OCI-LY1 (cell line): ENCODE measurements at regions not wholly inside any gene's neighbourhood (a gene's known extent, or its start where the extent isn't known, plus 50 kb on each side); places are given as distances from the start of the nearest gene placed in this dataset.

Source experiments
- H2AFZ ChIP-seq: fragments of 200-600 bp; sonication (generic), shearing (Covaris generic); 2 replicates; pipeline ENCODE4 v1.6.0; 2014; ENCODE audit warnings: antibody characterized with exemption, mild to moderate bottlenecking, low read length
- H3F3A ChIP-seq: fragments of 200-600 bp; sonication (generic), shearing (Covaris generic); 2 replicates; pipeline ENCODE4 v1.6.0; 2014; ENCODE audit warnings: mild to moderate bottlenecking, antibody characterized with exemption, low read length, moderate library complexity; ENCODE audit not compliant: insufficient read depth
- H3K27ac ChIP-seq: fragments of 200-600 bp; sonication (generic); 2 replicates; pipeline ENCODE4 v1.5.1; 2014; ENCODE audit warnings: low read length, mixed run types, mild to moderate bottlenecking, low read depth; ENCODE audit not compliant: poor library complexity, severe bottlenecking
- H3K27me3 ChIP-seq: fragments of 200-600 bp; sonication (generic); 2 replicates; pipeline ENCODE4 v1.6.0; 2014; ENCODE audit warnings: antibody characterized with exemption, mild to moderate bottlenecking, low read length, moderate library complexity; ENCODE audit not compliant: insufficient read depth
- H3K36me3 ChIP-seq: fragments of 200-600 bp; sonication (generic); 2 replicates; pipeline ENCODE4 v1.6.1; 2014; ENCODE audit warnings: mild to moderate bottlenecking, antibody characterized with exemption, low read length, moderate library complexity, mixed read lengths; ENCODE audit not compliant: insufficient read depth
- H3K4me1 ChIP-seq: fragments of 200-600 bp; sonication (generic); 2 replicates; pipeline ENCODE4 v1.5.1; 2014; ENCODE audit warnings: mild to moderate bottlenecking, low read length, moderate library complexity; ENCODE audit not compliant: insufficient read depth, severe bottlenecking
- H3K4me2 ChIP-seq: fragments of 200-600 bp; sonication (generic), shearing (Covaris generic); 2 replicates; pipeline ENCODE4 v1.6.1; 2014; ENCODE audit warnings: low read length
- H3K4me3 ChIP-seq: fragments of 200-600 bp; sonication (generic); 2 replicates; pipeline ENCODE4 v1.5.1; 2014; ENCODE audit warnings: low read length, low read depth, mild to moderate bottlenecking, mixed read lengths; ENCODE audit not compliant: poor library complexity, severe bottlenecking
- H3K79me2 ChIP-seq: fragments of 200-600 bp; shearing (Covaris generic); 2 replicates; pipeline ENCODE4 v1.6.1; 2016; ENCODE audit warnings: mixed run types, low read length, mixed read lengths; ENCODE audit not compliant: insufficient read depth
- H3K9ac ChIP-seq: fragments of 200-600 bp; sonication (generic), shearing (Covaris generic); 2 replicates; pipeline ENCODE4 v1.6.1; 2014; ENCODE audit warnings: mild to moderate bottlenecking, low read length, mixed read lengths
- H3K9me2 ChIP-seq: fragments of 200-600 bp; sonication (generic), shearing (Covaris generic); 2 replicates; pipeline ENCODE4 v1.6.1; 2014; ENCODE audit warnings: low read depth, mild to moderate bottlenecking, low read length, mixed read lengths
- H3K9me3 ChIP-seq: fragments of 200-600 bp; shearing (Covaris generic); 2 replicates; pipeline ENCODE4 v1.6.1; 2014; ENCODE audit warnings: low read length, mixed read lengths
- H4K20me1 ChIP-seq: fragments of 200-600 bp; sonication (generic), shearing (Covaris generic); 2 replicates; pipeline ENCODE4 v1.6.0; 2016; ENCODE audit warnings: mild to moderate bottlenecking, low read length; ENCODE audit not compliant: insufficient read depth
- CTCF ChIP-seq: fragments of 200-600 bp; sonication (generic), shearing (Covaris generic); IDR thresholded peaks from 2 replicates; pipeline ENCODE4 v1.5.1; 2017; ENCODE audit warnings: mild to moderate bottlenecking, antibody characterized with exemption, low read length, moderate library complexity, mixed read lengths
- EZH2 ChIP-seq: fragments of 200-600 bp; sonication (generic), shearing (Covaris generic); IDR thresholded peaks from 2 replicates; pipeline ENCODE4 v1.8.0; 2017; ENCODE audit warnings: borderline replicate concordance, mixed run types, mild to moderate bottlenecking, antibody characterized with exemption, low read length, moderate library complexity, mixed read lengths

DNA sequence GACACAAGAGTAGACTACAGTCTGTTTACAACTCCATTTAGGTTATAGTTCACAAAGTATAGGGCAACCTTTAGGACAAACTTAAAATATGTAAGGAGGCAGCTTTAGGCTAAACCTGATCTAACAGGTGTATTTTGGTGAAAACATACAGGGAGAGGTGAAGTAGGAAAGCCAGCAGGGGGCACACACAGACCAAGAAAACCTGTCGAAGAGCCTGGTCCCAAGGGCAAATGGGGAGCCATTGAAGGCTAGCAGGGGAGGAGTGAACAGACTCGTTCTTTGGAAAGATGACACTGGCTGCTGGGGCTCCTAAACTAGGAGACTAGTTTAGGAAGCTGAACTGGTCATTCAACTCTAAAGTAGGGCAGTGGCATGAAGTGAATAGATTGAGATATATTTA is 138.8 kb upstream of the WSCD2 start:
- Histone ChIP-seq H3K79me2 (no peaks in the 10 kb centered on the region), H3K4me1 (no peaks in the 10 kb centered on the region), H3K27ac (no peak overlapping the region), H2AFZ (no peak overlapping the region), H3K4me3 (no peak overlapping the region), H3F3A (no peaks in the 10 kb centered on the region), H3K9me2 (no peaks in the 10 kb centered on the region), H3K27me3 (no peaks in the 10 kb centered on the region), H3K4me2 (no peak overlapping the region), H3K36me3 (no peaks in the 10 kb centered on the region), H4K20me1 (no peaks in the 10 kb centered on the region), H3K9ac (no peak overlapping the region), H3K9me3 (no peaks in the 10 kb centered on the region)
- TF ChIP-seq CTCF, result peak; percentile 37; the same call in 1 of the 2 replicates
- TF ChIP-seq EZH2, result no peak

DNA sequence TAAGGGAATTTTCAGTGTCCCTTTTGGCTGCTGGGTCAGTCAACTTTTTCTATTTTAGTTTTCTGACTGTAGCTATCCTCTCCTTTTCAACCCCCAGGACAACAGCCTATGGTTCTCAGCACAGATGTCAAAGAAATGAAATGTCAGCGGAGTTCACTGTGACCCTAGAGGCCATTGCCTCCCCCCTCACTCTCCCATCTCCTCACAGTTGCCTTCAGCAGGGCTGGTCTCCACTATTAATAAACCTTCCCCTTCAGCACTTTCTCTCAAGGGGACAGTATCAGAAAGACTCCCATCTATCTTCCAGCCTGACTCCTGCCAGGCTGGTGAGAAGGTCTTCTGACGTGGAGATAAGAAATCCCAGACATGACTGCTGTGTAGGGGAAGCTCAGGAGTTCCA is 137.1 kb upstream of the WSCD2 start:
- Histone ChIP-seq H4K20me1 (no peaks in the 10 kb centered on the region), H3F3A (no peaks in the 10 kb centered on the region), H3K27me3 (no peaks in the 10 kb centered on the region), H3K79me2 (no peaks in the 10 kb centered on the region), H3K9ac (no peak overlapping the region), H3K36me3 (no peaks in the 10 kb centered on the region), H3K4me2 (no peak overlapping the region), H3K9me3 (no peaks in the 10 kb centered on the region), H3K4me3 (no peak overlapping the region), H3K4me1 (no peaks in the 10 kb centered on the region), H3K27ac (no peak overlapping the region), H3K9me2 (no peaks in the 10 kb centered on the region), H2AFZ (no peak overlapping the region)
- TF ChIP-seq CTCF (no peak), EZH2 (no peak)

DNA sequence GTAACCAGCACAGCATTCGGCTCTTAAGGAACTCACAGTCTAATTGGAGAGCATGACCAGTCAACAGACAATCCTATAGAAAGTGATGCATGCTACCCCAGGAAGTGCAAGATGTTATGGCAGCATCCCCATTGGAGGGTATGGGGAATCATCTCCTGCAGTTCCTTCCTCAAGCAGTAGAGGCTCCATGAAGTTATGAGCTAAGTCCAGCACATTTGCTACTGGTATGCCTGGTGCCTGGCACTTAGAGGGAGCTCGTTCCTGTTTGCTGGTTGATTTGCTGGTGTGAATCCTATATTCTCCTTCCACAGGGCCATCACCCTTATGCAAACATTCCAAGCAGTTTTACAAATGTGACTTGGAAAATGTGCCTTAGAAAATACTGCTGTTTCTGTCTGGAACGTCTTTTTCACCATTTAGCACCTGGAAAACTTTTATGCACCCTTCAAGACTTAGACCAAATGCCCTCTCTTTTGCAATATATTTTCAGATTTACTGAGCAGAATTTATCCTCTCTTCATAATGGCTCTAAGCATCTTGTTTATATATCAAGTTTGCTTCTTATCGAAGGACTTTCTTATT is 136.1 kb upstream of the WSCD2 start:
- no peaks in the 10 kb centered on the region for H3K9me2 ChIP-seq
- H3K9me3 ChIP-seq, result no peaks in the 10 kb centered on the region
- no peak for TF ChIP-seq CTCF
- no peak for TF ChIP-seq EZH2
- no peak overlapping the region for H3K9ac ChIP-seq
- H3K27me3 ChIP-seq, result no peaks in the 10 kb centered on the region
- H3K4me1 ChIP-seq, result no peaks in the 10 kb centered on the region
- H3K4me3 ChIP-seq, result no peak overlapping the region
- H3K79me2 ChIP-seq, result no peaks in the 10 kb centered on the region
- H3K4me2 ChIP-seq, result no peak overlapping the region
- no peaks in the 10 kb centered on the region for H3K36me3 ChIP-seq
- no peak overlapping the region for H2AFZ ChIP-seq
- no peaks in the 10 kb centered on the region for H4K20me1 ChIP-seq
- H3K27ac ChIP-seq, result no peak overlapping the region
- no peaks in the 10 kb centered on the region for H3F3A ChIP-seq
